ENCODE measurements at regions not wholly inside any gene's neighbourhood (a gene's known extent, or its start where the extent isn't known, plus 50 kb on each side); places are given as distances from the start of the nearest gene placed in this dataset.

DNA sequence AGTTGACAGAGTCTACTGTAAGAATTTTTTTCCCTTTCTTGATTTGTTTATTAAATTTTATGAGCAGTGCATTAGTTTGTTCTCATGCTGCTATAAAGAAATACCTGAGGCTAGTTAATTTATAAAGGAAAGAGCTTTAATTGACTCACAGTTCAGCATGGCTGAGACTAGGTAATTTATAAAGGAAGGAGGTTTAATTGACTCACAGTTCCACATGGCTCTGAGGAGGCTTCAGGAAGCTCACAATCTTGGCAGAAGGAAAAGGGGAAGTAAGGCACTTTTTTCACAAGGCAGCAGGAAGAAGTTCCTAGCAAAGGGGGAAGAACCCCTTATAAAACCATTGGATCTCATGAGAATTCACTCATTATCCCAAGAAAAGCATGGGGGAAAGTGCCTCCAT, 191.4 kb upstream of the VRK2 start:
- TF ChIP-seq SIRT6 (IDR thresholded peaks at IDR 0.05; ENCODE audit: low read length): no peak
- no peak for TF ChIP-seq CBX5 (IDR thresholded peaks at IDR 0.05; ENCODE audit: low read depth, low read length)
- no peak for TF ChIP-seq MAX (IDR thresholded peaks at IDR 0.05)
- TF ChIP-seq, protein P1, sequence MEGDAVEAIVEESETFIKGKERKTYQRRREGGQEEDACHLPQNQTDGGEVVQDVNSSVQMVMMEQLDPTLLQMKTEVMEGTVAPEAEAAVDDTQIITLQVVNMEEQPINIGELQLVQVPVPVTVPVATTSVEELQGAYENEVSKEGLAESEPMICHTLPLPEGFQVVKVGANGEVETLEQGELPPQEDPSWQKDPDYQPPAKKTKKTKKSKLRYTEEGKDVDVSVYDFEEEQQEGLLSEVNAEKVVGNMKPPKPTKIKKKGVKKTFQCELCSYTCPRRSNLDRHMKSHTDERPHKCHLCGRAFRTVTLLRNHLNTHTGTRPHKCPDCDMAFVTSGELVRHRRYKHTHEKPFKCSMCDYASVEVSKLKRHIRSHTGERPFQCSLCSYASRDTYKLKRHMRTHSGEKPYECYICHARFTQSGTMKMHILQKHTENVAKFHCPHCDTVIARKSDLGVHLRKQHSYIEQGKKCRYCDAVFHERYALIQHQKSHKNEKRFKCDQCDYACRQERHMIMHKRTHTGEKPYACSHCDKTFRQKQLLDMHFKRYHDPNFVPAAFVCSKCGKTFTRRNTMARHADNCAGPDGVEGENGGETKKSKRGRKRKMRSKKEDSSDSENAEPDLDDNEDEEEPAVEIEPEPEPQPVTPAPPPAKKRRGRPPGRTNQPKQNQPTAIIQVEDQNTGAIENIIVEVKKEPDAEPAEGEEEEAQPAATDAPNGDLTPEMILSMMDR (IDR thresholded peaks at IDR 0.05; ENCODE audit: control extremely low read depth in 1 of 3, insufficient read depth in 1 of 3, low read depth in 1 of 3, low read length in 3 of 3): no peak
- no peak for TF ChIP-seq TBP (IDR thresholded peaks at IDR 0.05; ENCODE audit: low read depth, low read length)
- TF ChIP-seq KDM1A (IDR thresholded peaks at IDR 0.05; ENCODE audit: borderline replicate concordance, low read length): no peak
- no peak for TF ChIP-seq EZH2 (IDR thresholded peaks at IDR 0.05; ENCODE audit: low read depth, low read length, severe bottlenecking)
- TF ChIP-seq SP2 (IDR thresholded peaks at IDR 0.05; ENCODE audit: low read length): no peak
- TF ChIP-seq SIN3A (conservative IDR thresholded peaks at IDR 0.05 in 1 of 2, IDR thresholded peaks at IDR 0.05 in 1 of 2; ENCODE audit: low read depth in 1 of 2, low read length in 2 of 2): no peak
- no peak for TF ChIP-seq CEBPB (IDR thresholded peaks at IDR 0.05; ENCODE audit: low read depth, low read length)

Data from H1 (cell line).